ENCODE measurements at regions not wholly inside any gene's neighbourhood (a gene's known extent, or its start where the extent isn't known, plus 50 kb on each side); places are given as distances from the start of the nearest gene placed in this dataset.
"Not testable (repeated sequence)": the region's sequence is repeated elsewhere in the genome, so short reads cannot be mapped to it uniquely, and the experiment has no call there.

DNA sequence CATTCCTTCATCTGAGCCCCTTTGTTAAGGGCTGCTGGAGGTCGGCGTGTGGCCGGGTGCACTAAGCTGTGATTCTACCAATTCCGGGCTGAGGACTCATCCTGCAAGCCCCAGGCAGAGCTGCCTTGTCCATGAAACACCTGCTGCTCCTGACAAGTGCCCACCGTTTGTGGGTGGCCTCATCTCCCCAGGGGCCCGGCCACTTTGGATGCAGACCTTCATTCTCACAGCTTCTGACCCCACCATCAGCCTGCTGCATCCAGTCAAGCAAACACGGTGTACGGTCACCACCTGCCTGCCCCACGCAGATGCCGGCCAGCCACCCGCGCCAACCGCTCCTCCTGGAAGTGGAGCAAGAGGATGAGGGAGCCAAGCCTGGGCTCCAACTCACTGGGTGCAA, 382.7 kb downstream of the THBS2 start:
- DNase-seq: no peak

DNA sequence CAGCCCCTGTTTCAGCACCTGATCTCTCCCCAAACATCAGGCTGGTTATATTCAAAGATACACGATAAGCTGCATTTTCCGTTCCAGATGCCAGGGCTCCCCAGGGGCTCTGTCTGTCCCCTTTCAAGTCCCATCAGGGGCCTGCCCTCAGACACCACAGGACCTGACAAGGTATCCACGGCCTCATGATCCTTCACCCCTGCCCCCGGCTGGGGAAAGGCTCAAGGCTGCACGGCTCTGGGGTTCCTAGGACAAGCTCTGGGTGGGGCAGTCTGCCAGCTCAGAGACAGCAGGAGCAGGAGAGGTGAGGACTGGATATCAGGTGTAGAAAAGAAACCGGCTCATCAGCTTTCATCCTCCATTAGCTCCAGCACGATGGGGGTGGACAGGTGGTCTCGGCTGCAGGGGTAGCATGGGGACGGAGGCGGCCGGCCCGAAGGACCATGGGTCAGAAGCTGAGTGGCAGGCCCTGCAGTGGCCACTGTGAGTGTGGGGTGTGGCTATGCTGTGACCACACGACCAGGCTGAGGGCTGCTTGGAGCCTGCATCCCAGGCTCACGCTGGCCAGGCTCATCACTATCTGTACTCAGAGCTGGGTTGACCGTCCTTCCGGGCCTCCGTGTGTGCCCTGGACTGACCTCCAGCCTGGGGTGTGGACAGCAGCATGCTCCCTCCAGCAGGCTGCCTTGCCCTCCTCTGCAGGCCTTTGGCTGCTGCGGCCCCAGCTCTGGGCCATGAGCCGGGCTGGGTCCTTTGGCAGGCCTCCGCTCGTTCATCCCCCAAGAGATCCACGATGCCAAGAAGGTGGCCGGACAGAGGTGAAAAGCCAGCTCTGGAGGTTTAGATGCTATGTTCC, 386.2 kb downstream of the THBS2 start:
- no peak for DNase-seq

- DNase-seq: no peak
Measured at GRCh38 chr6:168866534-168866933, 387.1 kb downstream of the THBS2 start.

GRCh38 chr6:168865522-168865921, 388.1 kb downstream of the THBS2 start:
- no peak for DNase-seq

DNA sequence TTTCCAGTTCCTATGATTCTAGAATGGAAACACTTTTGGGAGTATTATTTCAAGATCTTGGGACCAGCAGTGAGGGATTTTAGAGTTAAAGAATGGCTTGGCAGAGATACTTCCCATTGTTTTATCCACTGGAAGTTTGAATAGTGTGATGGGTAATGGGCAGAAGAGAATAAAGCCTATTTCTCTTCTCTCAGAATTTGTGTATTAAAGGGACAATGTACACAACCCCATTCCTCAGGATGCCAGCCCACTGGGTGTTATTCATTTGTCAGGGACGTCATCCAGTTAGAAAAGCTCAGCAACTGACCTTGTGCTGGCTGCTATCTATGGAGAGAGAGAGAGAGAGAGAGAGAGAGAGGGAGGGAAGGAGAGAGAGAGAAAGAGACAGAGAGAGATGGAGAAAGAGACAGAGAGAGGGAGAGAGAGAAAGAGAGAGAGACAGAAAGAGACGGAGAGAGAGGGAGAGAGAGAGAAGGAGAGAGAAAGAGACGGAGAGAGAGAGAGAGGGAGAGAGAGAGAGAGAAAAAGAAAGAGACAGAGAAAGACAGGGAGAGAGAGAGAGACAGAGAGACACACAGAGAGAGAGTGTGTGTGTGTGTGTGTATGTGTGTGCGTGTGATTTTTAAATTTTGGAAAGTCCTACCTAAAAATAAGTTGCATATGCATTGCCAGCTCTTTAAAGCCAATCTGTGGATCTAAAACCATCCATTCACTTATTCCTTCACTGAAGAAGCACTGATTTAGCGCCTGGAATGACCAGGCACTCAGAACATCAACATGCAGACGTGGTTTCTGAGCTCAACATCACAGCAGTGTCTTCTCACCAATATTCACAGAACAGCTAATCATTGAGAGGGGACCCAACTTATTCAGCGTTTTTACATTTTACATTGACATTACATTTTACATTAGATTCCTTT, 388.8 kb downstream of the THBS2 start:
- no peak for DNase-seq

DNA sequence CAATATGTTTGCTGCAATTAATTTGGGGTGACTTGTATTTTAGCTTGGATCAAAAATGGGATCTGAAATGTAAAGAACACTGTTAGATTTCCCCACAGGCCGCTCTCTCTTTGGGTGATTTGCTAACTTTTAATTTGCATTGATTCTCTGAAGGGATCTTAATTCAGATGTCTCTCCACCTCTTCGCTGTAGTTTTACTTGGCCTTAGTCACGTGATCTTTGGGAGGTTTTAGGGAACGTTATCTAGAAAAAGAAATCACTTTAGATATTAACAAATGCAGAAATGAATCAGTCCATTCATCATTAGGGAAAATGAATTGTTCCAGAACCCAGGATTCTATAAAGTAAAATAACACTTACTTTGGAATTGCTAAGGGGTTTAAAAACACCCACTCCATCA, 390.2 kb downstream of the THBS2 start:
- no peak for DNase-seq

GRCh38 chr6:168862346-168862980, 391.2 kb downstream of the THBS2 start:
- DNase-seq: no peak

DNA sequence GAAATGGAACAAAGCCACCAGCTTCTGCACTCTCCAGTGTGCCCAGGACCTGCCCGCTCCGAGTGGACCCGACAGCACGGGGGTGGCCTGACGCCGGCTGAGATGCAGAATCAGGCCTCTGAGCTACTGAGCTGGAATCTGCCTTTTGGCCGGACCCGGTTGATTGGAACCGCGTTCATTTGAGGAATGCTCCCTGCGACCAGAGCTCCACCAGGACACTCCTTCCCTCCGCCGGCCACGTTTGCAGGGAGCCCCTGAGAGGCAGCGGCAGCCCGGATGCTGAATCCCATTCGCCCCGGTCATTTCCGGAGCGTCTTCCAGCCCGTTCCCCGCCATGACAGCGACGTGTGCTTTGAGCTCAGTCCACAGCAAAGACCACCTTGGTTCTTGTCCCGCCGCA, 392.7 kb downstream of the THBS2 start:
- no peak for DNase-seq

DNA sequence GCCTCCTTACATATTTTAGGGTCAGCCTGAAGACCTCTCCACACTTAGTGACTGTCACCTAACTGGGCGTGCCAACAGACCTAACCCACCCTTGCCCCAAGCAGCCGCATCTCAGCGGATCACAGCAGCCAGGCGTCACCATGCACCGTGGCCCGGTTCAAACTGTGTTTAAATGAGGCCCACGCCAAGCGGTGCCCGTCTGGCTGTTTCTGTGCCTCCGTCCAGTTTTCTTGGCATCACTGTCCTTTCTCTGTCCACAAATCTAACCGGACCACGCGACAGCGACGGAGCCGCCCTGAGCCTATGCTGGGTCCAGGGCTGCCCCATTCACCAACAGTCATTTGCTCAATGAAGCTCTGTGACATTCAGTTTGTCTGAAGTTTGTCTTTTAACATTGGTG, 393.3 kb downstream of the THBS2 start:
- no peak for DNase-seq

DNA sequence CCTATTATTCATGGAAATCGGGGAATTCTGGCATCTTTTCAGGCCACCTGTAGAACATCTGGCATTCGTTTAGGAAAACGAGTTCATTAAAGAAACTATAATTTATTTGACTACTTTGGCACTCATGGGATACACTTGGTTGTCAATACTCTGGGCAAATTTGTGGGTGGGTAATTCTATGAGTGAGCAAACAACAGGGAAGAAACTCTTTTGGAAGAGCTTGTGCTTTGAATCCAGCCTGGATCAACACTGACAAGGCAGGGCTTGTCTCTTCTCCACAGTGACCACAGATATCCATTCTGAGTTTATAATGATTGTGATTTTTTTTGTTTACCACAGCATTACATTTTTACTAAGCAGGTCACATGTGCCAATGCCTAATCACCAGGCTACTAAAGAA, 394.7 kb downstream of the THBS2 start:
- no peak for DNase-seq

DNA sequence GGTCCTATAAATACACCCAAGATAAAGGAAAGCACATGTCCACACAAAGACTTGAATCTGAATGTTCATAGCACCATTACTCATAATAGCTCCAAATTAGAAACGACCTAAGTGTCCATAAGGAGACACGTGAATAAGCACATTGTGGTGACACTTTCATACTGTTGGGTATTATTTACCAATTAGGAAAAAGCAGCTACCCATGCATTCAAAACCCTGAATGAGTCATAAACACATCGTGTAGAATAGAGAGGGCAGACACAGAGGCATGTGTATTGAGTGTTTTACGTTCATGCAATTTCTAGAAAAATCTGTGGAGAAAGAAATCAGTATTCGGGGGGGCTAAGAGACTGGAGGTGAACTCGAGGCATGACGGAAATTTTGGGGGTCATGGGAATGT, 396.7 kb downstream of the THBS2 start:
- no peak for DNase-seq

- peak; percentile 48 for DNase-seq
Measured at GRCh38 chr6:168852376-168852884, 401.2 kb downstream of the THBS2 start.

DNA sequence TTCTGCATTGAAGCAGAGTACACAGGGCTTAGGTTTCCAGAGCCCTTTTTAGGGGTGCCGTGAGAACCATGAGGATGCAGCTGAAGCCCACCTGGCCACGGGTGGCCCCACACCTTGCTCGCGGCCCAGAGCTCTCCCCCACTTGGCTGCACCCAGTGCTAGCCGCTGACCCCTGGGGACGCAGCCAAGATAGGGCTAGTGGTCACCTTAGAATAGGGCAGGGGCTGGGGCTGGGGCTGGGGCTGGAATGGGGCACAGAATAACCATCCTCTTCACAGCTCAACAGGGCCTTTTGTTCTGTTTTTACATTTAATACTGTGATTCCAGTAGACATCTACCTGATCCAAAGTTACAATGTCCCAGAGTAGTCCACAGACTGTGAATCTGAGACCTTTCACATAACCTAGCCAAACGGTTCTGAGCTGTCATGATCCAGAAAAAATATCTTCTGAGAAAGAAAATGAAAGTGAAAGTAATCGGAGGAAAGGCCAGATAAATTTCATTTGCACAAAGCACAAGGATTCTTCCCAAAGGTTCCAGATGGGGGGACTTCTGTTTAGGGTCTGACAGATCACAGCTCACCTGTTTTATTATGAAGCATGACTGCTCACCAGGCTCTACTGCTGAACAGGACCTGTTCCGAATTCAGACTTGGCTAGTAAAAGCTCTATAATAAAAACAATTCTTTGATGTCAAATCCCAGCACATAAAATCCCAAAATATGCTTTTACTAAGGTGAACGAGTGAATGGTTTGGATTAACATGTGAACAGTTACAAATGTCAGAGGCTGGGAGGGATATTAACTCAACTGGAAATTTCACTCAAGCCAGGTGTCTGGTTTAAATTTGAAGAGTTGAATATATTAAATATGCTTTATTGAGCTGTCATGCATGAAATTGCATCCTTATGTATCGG, 401.9 kb downstream of the THBS2 start:
- DNase-seq: no peak

GRCh38 chr6:168850027-168850736, 403.5 kb downstream of the THBS2 start:
- DNase-seq: not testable (repeated sequence)

- no peak for DNase-seq
Measured at GRCh38 chr6:168849459-168849858, 404.2 kb downstream of the THBS2 start.

DNA sequence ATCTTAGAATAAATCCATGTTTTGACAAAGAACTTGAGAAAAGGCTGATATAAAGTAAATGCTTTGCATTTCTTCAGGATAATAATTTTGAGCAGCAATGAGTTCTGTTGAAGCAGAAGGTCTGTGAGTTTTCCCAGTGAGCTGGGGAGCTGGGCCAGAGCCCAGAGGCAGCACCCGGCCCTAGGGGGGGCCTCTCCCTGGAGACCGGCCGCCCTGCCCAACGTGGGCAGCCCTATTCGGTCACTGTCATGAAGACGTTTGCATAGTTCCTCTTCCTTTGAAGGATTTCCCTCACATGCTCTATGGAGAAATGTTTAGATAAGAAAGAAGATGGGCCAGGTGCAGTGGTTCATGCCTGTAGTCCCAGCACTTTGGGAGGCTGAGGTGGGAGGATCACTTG, 404.8 kb downstream of the THBS2 start:
- no peak for DNase-seq

GRCh38 chr6:168844821-168845609, 404.0 kb downstream of the SMOC2 start:
- DNase-seq: no peak

DNA sequence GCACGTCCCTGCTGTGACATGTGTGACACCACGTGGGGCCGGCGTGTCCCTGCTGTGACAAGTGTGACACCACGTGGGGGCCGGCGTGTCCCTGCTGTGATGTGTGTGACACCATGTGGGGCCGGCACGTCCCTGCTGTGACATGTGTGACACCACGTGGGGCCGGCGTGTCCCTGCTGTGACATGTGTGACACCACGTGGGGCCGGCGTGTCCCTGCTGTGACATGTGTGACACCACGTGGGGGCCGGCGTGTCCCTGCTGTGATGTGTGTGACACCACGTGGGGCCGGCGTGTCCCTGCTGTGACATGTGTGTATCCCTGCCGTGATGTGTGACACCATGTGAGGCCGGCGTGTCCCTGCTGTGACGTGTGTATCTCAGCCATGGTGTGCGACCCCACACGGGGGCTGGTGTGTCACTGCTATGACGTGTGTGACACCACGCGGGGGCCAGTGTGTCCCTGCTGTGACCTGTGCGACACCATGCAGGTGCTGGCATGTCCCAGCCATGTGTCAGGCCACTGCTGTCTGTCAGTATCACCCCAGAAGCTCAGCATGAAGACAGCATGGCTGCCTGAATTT, 401.7 kb downstream of the SMOC2 start:
- not testable (repeated sequence) for DNase-seq

GRCh38 chr6:168841609-168842278, 400.8 kb downstream of the SMOC2 start:
- DNase-seq: no peak

GRCh38 chr6:168840932-168841331, 399.9 kb downstream of the SMOC2 start:
- DNase-seq: not testable (repeated sequence)

Data from NCI-H1092 (cell line).